ENCODE measurements at regions not wholly inside any gene's neighbourhood (a gene's known extent, or its start where the extent isn't known, plus 50 kb on each side); places are given as distances from the start of the nearest gene placed in this dataset.

DNA sequence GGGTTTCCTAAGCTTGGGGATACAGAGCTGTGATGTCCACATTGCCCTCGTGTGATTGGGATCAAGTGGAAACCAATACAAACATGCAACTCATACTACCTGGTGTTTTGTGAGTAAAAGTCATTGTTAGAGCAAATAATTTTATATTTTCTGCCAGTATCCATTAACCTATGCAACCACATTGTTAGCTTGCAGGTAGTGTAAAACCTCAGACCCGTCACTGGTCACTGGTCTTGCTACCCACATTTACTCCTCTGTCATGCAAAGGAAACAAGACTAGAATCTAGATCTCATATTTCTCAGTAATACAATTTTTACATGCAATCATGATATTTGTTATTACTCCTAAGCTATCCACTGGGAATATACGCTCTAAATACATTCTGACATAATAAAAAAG lies 324.3 kb upstream of the NDST4 start:
- WGBS, 2 donors = 88 to 89% methylated on average over 3 of the region's 3 CpGs
- no peaks in the 10 kb centered on the region for H3K9me3 ChIP-seq
- no peak for TF ChIP-seq POLR2A (IDR thresholded peaks at IDR 0.05)
- TF ChIP-seq, protein P1, sequence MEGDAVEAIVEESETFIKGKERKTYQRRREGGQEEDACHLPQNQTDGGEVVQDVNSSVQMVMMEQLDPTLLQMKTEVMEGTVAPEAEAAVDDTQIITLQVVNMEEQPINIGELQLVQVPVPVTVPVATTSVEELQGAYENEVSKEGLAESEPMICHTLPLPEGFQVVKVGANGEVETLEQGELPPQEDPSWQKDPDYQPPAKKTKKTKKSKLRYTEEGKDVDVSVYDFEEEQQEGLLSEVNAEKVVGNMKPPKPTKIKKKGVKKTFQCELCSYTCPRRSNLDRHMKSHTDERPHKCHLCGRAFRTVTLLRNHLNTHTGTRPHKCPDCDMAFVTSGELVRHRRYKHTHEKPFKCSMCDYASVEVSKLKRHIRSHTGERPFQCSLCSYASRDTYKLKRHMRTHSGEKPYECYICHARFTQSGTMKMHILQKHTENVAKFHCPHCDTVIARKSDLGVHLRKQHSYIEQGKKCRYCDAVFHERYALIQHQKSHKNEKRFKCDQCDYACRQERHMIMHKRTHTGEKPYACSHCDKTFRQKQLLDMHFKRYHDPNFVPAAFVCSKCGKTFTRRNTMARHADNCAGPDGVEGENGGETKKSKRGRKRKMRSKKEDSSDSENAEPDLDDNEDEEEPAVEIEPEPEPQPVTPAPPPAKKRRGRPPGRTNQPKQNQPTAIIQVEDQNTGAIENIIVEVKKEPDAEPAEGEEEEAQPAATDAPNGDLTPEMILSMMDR (IDR thresholded peaks at IDR 0.05) = no peak
- H3K4me1 ChIP-seq = no peaks in the 10 kb centered on the region
- no peaks in the 10 kb centered on the region for H3K36me3 ChIP-seq
- DNase-seq = no peak
- intact Hi-C loops (cut with DNase I) = no loop called here
- H3K27ac ChIP-seq = no peak overlapping the region
- no peaks in the 10 kb centered on the region for H3K27me3 ChIP-seq
- no peak overlapping the region for H3K4me3 ChIP-seq (replicated peaks in 1 of 3)

DNA sequence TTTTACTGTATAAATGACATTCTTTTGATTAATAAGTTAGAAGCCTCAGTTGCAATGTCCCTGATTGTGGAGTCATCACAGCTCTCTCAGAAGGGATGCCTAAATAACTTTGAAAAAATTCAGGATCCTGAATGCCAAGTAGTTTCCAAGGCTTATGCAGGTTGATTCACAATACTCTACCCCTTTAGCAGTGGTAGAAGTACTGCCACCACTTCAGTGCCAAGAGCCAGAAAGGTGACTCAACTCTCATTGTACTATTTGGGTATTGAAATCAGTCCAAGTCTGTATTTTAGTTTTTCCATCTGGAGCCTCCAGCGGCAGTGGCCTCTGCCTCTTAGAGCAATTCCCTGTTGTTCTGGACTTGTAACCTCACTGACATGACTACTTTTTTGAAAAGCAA lies 320.1 kb upstream of the NDST4 start:
- Histone ChIP-seq H3K4me1 (no peaks in the 10 kb centered on the region), H3K4me3 (replicated peaks in 1 of 3) (no peak overlapping the region), H3K36me3 (no peaks in the 10 kb centered on the region), H3K27me3 (no peaks in the 10 kb centered on the region), H3K9me3 (no peaks in the 10 kb centered on the region), H3K27ac (no peak overlapping the region)
- TF ChIP-seq, protein P1 (IDR thresholded peaks at IDR 0.05) = no peak
- no peak for TF ChIP-seq POLR2A (IDR thresholded peaks at IDR 0.05)
- intact Hi-C loops (cut with DNase I) = no loop called here
- WGBS, 2 donors = 92 to 95% methylated on average over 1 of the region's 1 CpG
- no peak for DNase-seq

DNA sequence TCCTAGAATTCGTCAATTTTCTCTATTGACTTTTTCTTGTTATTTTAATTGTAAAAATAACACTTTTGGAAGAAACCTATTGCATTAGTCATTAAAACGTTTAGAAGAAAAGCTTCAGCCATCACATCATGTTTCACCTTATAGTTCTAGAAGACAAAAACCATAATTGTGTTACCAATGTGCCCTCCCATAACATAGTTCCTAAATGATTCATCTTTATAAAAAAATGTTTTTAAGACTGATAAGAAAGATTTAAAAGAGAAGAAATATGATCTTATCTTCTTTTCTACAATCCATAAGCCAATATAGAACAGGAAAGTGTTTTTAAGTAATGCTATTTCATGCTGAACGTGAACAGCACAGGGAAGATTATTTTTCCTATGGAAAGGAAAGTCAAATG lies 316.6 kb upstream of the NDST4 start:
- no peaks in the 10 kb centered on the region for H3K4me1 ChIP-seq
- DNase-seq = no peak
- TF ChIP-seq POLR2A (IDR thresholded peaks at IDR 0.05) = no peak
- intact Hi-C loops (cut with DNase I) = no loop called here
- no peak overlapping the region for H3K4me3 ChIP-seq (replicated peaks in 1 of 3)
- 73 to 78% methylated on average over 3 of the region's 3 CpGs for WGBS, 2 donors
- H3K9me3 ChIP-seq = no peaks in the 10 kb centered on the region
- no peaks in the 10 kb centered on the region for H3K27me3 ChIP-seq
- H3K36me3 ChIP-seq = no peaks in the 10 kb centered on the region
- H3K27ac ChIP-seq = no peak overlapping the region

DNA sequence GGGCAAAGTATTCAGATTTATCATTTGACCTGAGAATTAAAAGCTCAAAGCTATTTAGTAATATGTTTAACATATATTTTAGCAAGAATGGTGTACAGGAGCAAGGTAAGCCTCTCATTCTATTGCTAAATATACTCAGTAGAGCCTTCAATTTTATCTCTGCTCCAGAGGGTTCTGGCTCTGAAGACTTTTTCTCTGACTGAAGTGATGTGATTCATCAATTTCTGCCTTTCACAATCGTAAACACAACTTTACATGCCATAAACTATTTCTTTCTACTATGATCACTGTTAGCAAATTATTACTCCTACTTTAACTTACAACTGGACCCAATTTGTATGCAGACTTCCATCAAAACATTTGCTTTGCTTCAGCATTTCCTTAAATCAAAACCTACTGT lies 315.0 kb upstream of the NDST4 start:
- TF ChIP-seq, protein P1 (IDR thresholded peaks at IDR 0.05) = no peak
- TF ChIP-seq POLR2A (IDR thresholded peaks at IDR 0.05) = no peak
- intact Hi-C loops (cut with DNase I) = no loop called here
- no peak for DNase-seq
- no peaks in the 10 kb centered on the region for H3K4me1 ChIP-seq
- H3K4me3 ChIP-seq (replicated peaks in 1 of 3) = no peak overlapping the region
- H3K36me3 ChIP-seq = no peaks in the 10 kb centered on the region
- H3K27me3 ChIP-seq = no peaks in the 10 kb centered on the region
- H3K27ac ChIP-seq = no peak overlapping the region
- 69 to 81% methylated on average over 1 of the region's 1 CpG for WGBS, 2 donors
- no peaks in the 10 kb centered on the region for H3K9me3 ChIP-seq

DNA sequence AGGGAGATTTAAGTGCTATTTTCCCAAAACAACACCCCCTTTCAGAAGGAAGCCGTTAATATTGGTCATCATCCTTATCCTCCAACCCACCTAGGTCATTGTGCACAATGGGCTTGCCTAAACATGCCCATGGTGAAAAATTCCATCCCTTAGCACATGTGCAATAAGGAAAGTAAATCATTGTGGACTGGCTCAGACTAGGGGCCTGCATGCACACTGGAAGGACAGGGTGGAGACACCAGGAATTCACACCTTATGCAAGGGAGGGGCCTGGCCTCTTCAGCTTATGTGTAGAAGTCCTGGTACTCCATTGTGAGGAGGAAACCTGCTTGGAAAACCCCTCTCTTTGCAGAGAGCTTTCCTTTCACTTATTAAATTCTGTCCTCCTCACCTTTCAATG lies 311.4 kb upstream of the NDST4 start:
- 56 to 72% methylated on average over 1 of the region's 1 CpG for WGBS, 2 donors
- TF ChIP-seq, protein P1 (IDR thresholded peaks at IDR 0.05) = no peak
- TF ChIP-seq POLR2A (IDR thresholded peaks at IDR 0.05) = no peak
- Histone ChIP-seq H3K27ac (no peak overlapping the region), H3K27me3 (no peaks in the 10 kb centered on the region), H3K4me3 (replicated peaks in 1 of 3) (no peak overlapping the region), H3K36me3 (no peaks in the 10 kb centered on the region), H3K4me1 (no peaks in the 10 kb centered on the region), H3K9me3 (no peaks in the 10 kb centered on the region)
- intact Hi-C loops (cut with DNase I) = no loop called here
- no peak for DNase-seq
